ENCODE measurements at regions not wholly inside any gene's neighbourhood (a gene's known extent, or its start where the extent isn't known, plus 50 kb on each side); places are given as distances from the start of the nearest gene placed in this dataset.
"Not testable (repeated sequence)": the region's sequence is repeated elsewhere in the genome, so short reads cannot be mapped to it uniquely, and the experiment has no call there.

DNA sequence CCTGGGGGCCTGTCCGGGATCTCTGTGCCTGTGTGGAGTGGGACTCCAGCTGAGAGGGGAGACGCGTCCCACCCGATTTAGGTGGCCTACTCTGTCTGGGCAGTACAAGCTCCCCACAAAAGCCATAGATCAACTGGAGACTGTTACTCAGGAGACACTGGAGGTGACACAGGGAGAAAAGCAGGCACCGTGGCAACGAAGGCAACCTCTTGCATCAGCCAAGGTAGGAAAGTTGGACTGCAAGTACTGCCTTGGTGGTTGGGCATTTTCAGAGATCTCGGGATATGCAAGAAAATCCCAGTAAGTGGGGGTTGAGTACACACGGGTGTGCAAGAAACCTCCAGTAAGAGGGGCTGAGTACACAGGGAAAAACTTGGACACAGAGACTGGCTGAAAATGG, 1060.0 kb upstream of the MIR17HG start:
- no peak for DNase-seq (ENCODE audit: low spot score)
- in situ Hi-C loops (cut with HindIII; ENCODE audit: low sequenced_read_pairs) = no loop called here

DNA sequence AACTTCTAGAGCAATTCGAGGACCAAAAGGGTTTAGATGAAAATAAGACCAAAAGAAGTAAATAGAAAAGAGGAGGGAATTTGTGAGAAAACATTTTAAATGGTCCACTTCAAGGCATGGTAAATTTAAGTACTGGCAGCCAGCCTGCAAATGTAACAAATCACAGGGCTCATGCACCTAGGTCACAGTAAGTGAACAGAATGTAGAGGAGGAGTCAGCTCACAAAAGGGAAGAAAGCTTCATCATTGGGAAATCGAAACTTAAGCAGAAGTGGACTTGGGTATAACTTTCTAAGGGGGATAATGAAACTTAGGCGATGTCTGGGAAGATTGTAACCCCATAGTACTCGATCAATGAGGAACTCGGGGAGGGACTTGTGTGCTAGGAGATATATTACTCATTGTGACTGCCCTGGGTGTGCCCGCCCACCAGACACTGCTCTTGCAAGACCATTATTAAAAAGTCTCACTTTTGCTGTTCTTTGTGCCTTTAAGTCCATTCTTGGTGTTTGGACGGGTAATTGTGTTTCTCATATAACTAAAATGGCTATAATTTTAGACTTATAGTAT, 1053.6 kb upstream of the MIR17HG start:
- no peak for DNase-seq (ENCODE audit: low spot score)
- in situ Hi-C loops (cut with HindIII; ENCODE audit: low sequenced_read_pairs) = no loop called here

DNA sequence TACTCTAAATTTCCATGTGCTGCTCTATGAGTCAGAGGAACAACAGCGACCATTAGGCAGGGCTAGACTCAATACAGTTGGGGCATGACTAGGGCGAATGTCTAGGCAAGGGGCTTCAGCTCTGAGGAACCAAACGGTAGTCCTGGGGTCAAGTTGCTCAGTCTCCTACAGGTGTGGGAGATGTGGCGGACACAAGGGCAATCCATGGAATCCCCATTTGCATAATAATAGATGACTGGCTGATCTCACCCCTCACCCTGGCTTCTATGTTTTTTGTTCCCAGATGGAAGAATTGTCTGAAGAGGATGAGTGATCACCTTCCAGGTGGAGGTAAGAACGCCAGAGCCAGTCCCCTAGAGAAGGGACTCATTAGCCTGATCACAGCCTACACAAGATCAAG, 1048.2 kb upstream of the MIR17HG start:
- no peak for DNase-seq (ENCODE audit: low spot score)
- in situ Hi-C loops (cut with HindIII; ENCODE audit: low sequenced_read_pairs) = no loop called here

DNA sequence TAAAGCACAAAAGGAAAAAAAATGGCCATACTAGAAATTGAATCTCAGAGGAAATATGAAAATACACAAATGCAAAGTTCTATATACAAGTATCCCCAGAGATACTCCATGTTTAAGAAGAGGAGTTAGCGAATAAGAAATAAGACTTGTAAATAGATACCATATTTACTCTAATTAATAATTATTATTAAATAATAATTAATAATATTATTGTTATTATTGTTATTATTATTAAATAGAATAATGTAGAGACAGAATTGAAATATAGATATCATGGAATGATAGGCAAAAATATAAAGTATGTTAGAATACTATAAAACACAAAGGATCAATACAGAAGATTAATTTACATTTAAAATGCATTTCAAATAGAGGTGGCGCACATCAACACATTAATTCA, 1047.5 kb upstream of the MIR17HG start:
- DNase-seq (ENCODE audit: low spot score) = no peak
- in situ Hi-C loops (cut with HindIII; ENCODE audit: low sequenced_read_pairs) = no loop called here

DNA sequence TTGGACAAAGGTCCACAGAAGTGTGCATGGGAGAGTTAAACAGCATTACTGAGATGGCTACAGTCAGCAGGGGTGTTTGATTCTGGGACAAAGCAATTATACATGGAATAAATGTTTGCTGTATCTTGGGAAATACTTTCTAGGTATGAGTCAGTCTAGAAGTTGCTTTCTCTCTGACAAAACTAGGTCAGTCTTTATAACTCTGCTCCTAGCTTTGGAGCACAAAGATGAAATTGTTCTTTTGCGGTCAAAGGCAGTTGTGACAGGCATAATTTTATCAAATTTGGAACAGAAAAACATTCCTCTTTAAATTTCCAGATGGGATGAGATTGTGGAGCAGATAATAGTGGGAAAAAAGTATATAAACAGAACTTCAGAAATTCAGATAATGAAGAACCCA, 1045.4 kb upstream of the MIR17HG start:
- in situ Hi-C loops (cut with HindIII; ENCODE audit: low sequenced_read_pairs) = no loop called here
- DNase-seq (ENCODE audit: low spot score) = peak; percentile 5

DNA sequence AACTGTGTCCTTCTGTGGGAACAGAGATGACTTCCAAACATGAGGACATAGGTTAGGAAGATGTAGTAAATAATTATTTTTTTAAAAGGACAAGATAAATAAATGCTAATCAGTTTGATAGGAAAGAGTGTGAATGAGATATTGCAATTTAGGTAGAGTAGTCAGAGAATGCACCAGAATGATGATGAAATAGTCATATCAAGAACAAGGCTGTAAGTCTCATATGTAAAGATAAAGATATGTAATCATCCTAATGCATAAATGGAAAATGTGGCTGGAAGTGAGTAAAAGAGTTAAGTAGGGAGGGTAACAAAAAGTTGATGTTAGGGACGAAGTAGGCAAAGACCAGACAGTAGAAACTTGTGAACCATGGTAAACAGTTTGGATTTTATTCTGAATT, 1041.7 kb upstream of the MIR17HG start:
- in situ Hi-C loops (cut with HindIII; ENCODE audit: low sequenced_read_pairs) = no loop called here
- DNase-seq (ENCODE audit: low spot score) = no peak

DNA sequence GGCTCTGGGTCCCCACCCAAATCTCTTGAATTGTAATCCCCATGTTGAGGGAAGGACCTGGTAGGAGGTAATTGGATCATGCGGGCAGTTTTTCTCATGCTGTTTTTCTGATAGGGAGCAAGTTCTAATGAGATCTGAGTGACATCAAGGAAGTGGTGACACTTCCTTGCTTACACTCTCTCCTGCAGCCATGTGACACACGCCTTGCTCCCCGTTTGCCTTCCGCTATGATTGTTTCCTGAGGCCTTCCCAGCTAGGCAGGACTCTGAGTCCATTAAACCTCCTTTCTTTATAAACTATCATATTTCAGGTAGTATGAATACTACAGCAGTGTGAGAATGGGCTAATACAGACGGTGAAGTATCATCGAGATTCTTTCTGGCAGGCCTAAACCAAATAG, 1040.4 kb upstream of the MIR17HG start:
- in situ Hi-C loops (cut with HindIII; ENCODE audit: low sequenced_read_pairs) = no loop called here
- DNase-seq (ENCODE audit: low spot score) = no peak

DNA sequence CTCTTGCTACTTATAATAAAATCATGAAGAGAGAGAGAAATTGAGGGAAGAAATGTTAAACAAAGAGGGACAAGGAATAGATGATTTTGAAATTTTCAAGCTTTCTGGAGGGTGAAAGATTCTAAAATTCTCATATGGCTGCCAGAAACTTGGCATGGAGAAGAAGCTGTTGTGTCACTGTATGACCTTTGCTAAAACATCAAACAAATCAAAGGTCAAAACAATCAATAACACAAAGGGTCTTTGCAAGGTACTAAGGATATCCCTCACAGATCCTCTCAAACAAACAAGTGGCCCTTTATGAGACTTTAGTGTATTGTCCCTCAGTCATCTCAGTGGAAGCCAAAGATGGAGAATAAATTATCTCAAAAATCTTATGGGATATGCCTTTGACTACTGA, 1039.2 kb upstream of the MIR17HG start:
- no peak for DNase-seq (ENCODE audit: low spot score)

DNA sequence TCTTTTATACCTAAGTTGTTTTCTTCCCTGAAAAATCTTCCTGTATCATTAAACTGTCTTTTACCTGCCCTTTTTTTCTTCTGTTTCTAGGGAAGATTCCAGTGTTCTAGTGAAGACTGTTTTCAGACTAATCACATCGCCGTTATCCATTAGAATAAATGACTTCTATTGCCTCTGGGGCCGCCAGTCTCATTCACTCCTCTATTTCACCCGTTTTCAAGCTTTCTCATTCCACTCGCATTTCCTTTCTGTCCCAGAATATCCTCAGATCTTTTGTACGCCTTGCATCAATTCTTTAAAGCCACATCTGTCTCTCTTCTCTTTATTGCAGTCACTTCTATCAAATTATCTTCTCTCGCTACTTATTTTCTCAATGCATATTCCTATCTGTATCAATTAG, 1035.6 kb upstream of the MIR17HG start:
- in situ Hi-C loops (cut with HindIII; ENCODE audit: low sequenced_read_pairs) = no loop called here
- DNase-seq (ENCODE audit: low spot score) = no peak

More for the DNA sequence above, 1039.2 kb upstream of the MIR17HG start:
- in situ Hi-C loops (cut with HindIII; ENCODE audit: low sequenced_read_pairs) = no loop called here

DNA sequence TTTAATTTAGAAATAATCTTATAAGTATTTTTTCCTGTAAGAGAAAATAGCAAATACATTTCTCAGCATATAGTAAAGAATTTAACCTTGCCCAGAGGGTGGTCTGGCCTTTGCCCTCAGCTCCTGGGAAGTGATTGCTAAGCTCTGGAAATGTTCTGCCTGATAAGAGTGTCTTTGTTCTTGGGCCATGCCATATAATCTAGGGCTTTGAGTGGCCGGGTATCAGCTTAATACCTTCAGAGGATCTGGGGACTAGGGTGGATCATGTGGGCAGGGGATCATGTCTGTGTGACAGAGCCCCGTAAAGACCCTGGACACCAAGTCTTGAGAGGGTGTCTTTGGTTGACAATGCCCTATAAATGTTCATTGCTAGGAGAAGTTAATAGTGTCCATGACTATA, 1032.4 kb upstream of the MIR17HG start:
- in situ Hi-C loops (cut with HindIII; ENCODE audit: low sequenced_read_pairs) = no loop called here
- no peak for DNase-seq (ENCODE audit: low spot score)

DNA sequence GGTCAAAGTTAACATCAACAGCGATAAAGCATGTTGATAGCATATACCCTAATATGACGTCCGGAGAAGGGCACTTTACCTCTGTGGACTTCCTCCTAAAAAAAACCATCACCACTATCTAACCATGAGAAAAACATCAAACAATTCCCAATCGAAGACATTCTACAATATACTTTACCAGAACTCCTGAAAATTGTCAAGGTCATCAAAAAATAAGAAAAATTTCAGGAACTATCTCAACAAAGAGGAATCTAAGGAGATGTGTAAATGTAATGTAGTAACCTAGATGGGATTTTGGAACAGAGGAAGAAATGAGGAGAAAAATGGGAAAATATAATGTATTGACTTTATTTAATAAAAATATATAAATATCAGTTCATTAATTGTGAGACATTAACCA, 1026.8 kb upstream of the MIR17HG start:
- no peak for DNase-seq (ENCODE audit: low spot score)
- in situ Hi-C loops (cut with HindIII; ENCODE audit: low sequenced_read_pairs) = no loop called here

DNA sequence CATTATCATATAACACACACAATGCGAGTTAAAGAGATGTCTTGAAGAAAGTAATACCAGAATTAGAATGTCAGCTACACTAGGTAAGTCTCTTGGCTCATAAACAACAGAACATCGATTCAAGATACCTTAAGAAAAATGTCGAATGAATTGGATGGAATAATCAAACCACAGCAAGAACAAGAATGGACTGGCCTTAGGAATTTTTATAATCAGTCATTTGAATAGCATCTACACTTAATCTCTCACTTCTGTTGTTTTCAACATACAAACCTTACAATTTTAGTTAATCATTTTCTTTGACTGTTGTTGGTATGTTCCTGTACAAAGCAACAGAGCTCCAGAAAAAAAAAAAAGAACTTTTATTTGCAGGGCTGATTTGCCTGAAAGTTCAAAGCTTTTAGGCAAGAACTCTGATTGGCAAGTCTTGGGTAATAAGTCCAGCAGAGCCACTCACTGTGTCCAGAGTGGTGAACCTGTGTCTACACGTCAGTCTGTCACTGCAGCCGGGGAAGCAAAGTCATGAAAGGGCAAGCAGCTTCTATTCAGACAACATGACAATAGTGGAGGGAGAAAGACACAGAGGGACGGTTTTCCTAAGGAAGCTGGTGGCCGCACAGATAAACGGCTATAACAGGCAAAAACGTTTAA, 1026.1 kb upstream of the MIR17HG start:
- in situ Hi-C loops (cut with HindIII; ENCODE audit: low sequenced_read_pairs) = no loop called here
- DNase-seq (ENCODE audit: low spot score) = no peak

DNA sequence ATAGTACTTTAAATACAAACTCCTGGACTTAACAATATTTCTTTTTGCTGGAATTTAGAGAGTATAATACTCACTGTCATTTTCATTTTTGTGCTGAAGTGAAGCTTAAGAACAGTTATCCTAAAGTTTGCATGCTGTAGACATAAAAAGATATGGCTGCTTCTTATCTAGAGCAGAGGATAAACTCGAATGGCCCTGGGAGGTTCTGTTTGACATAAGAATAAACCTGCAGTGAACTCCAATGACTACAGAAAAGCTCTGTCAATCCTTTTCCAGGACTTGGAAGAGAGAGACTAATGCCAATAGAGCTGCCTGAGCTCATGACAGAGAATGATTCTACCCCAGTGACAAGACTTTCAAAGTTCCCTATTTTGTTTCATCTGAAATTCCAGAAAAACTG, 1017.8 kb upstream of the MIR17HG start:
- in situ Hi-C loops (cut with HindIII; ENCODE audit: low sequenced_read_pairs) = no loop called here

DNA sequence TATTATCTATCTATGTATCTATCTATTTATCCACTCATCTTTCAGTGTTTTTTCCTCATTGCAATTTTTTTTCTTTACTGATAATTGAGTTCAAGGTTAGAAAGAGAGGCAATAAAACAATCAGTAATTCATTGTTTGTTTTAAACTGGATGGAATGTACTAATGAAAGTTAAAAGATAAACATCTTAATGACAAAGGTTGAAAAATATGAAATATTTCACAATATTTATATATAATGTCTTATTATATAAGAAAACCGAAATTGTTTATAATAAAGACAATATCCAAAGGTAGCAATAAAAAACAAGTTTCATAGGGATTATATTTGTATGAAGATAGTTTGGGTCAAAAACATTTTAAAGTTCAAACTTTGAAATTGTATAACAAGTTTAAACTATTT, 1015.5 kb upstream of the MIR17HG start:
- no peak for DNase-seq (ENCODE audit: low spot score)
- in situ Hi-C loops (cut with HindIII; ENCODE audit: low sequenced_read_pairs) = no loop called here

More for the DNA sequence above, 1017.8 kb upstream of the MIR17HG start:
- peak; percentile 2 for DNase-seq (ENCODE audit: low spot score)

DNA sequence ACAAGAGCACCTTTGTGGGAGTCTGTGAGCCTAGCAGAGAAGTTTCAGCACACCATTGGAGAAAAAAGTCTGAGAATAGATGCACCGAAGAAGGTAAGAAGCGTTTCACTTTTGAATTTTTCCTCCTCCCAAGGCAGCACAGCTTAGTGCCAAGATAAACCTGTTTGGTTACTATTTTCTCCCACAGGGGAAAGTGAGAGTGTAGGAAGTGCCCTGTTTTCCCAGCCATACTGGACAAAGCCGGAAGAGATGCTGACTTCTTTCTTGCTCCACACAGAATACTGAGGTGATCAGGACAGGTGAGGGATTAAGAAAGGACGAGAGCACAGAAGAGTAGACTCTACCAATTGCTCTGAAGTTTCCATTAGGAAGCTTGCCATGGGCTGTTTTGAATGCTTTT, 1011.0 kb upstream of the MIR17HG start:
- in situ Hi-C loops (cut with HindIII; ENCODE audit: low sequenced_read_pairs) = no loop called here
- DNase-seq (ENCODE audit: low spot score) = no peak

DNA sequence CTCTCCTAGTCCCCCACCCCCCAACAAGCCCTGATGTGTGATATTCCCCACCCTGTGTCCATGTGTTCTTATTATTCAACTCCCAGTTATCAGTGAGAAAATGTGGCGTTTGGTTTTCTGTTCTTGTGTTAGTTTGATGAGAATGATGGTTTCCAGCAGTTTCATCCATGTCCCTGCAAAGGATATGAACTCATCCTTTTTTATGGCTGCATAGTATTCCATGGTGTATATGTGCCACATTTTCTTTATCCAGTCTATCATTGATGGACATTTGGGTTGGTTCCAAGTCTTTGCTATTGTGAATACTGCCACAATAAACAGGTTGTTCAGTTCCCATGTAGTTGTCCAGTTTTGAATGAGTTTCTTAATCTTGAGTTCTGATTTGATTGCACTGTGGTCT, 1006.1 kb upstream of the MIR17HG start:
- DNase-seq (ENCODE audit: low spot score); in situ Hi-C loops (cut with HindIII; ENCODE audit: low sequenced_read_pairs): not testable (repeated sequence)

DNA sequence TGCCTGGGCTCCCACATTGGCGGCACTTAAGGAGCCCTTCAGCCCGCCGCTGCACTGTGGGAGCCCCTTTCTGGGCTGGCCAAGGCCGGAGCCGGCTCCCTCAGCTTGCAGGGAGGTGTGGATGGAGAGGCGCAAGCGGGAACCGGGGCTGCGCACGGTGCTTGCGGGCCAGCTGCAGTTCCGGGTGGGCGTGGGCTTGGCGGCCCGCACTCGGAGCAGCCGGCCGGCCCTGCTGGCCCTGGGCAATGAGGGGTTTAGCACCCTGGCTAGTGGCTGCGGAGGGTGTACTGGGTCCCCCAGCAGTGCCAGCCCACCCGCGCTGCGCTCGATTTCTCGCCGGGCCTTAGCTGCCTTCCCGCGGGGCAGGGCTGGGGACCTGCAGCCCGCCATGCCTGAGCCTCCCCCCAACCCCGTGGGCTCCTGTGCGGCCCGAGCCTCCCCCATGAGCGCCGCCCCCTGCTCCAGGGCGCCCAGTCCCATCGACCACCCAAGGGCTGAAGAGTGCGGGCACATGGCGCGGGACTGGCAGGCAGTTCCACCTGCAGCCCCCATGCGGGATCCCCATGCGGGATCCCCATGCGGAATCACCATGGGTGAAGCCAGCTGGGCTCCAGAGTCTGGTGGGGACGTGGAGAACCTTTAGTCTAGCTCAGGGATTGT, 998.9 kb upstream of the MIR17HG start:
- in situ Hi-C loops (cut with HindIII; ENCODE audit: low sequenced_read_pairs); DNase-seq (ENCODE audit: low spot score): not testable (repeated sequence)

DNA sequence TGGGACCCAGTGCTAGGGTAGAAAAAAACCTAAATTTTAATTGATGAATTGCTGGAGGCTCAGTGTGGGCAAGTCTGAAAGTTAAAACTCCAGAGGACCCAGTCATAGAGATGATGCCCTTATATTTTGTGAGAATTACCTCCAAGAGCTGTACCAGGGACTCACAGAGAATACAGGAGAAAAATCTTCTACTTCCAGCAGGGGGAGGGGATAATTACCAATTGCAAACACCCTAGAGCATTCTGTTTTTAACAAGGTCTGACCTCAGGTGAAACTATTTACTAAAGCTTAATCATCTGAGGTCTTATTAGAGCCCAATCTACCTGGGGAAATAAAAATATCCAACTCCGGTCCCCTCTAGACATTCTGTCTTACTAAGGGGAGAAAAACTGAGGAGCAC, 994.7 kb upstream of the MIR17HG start:
- in situ Hi-C loops (cut with HindIII; ENCODE audit: low sequenced_read_pairs) = no loop called here
- DNase-seq (ENCODE audit: low spot score) = no peak

DNA sequence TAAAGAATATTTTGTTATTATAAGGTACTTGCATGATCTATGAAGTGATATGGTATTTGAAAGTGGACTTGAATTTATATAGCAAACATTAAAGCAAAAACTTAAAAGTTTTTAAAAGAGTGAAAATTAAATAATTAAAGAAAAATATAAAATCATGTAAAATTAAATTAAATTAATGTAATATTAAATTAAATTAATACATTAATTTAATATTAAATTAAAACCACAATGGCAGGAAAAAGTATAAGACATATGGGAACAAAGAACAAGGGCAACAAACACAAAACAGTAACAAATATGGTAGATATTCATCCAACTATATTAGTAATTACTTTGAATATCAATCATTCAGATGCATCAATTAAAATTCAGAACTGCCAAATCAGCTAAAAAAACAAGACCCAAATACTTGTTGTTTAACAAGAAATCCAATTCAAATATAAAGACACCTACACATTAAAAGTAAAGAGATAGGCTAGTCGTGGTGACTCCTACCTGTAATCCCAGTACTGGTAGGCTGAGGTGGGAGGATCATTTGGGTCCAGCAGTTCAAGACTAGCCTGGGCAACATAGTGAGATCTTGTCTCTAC, 992.2 kb upstream of the MIR17HG start:
- DNase-seq (ENCODE audit: low spot score) = no peak

DNA sequence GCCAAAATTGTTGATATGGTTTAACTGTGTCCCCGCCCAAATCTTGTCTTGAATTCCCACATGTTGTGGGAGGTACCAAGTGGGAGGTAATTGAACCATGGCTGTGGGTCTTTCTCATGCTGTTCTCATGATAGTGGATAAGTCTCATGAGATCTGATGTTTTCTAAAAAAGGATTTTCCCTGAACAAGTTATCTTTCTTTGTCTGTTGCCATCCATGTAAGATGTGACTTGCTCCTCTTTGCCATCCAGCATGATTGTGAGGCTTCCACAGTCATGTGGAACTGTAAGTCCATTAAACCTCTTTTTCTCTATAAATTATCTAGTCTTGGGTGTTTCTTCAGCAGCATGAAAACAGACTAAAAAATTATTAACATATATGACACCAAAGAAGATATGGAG, 986.7 kb upstream of the MIR17HG start:
- no peak for DNase-seq (ENCODE audit: low spot score)
- in situ Hi-C loops (cut with HindIII; ENCODE audit: low sequenced_read_pairs) = no loop called here

More for the DNA sequence above, 992.2 kb upstream of the MIR17HG start:
- in situ Hi-C loops (cut with HindIII; ENCODE audit: low sequenced_read_pairs) = no loop called here

DNA sequence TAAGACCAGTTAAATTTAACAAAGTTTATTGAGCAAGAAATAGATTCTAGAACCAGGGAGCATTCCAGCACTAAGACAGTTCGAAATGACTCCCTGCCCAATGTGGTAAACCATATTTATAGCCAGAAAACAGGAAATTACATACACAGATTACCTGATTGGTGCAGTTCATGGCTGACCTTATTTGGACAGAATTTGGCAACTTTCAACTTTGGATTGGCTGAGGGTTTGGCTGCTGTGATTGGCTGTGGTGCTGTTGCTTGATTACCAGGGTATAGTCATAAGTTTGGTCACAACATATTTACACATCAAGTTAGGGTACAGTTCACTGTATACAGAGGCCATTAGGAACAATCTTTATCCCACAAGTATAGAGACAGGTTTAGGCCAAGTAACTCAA, 984.8 kb upstream of the MIR17HG start:
- no peak for DNase-seq (ENCODE audit: low spot score)

More for the DNA sequence above, 984.8 kb upstream of the MIR17HG start:
- in situ Hi-C loops (cut with HindIII; ENCODE audit: low sequenced_read_pairs) = no loop called here
